ENCODE measurements at regions not wholly inside any gene's neighbourhood (a gene's known extent, or its start where the extent isn't known, plus 50 kb on each side); places are given as distances from the start of the nearest gene placed in this dataset.

GRCh38 chr18:67269206-67269605 lies 247.3 kb downstream of the DSEL start:
- Histone ChIP-seq H3K27me3 (ENCODE audit: insufficient read depth, low read length) (no peaks in the 10 kb centered on the region), H3F3A (ENCODE audit: insufficient read depth, low read length) (no peaks in the 10 kb centered on the region), H3K9me3 (ENCODE audit: low read length) (no peaks in the 10 kb centered on the region), H3K4me2 (ENCODE audit: low read length) (no peak overlapping the region), H3K79me2 (ENCODE audit: insufficient read depth, low read length) (no peaks in the 10 kb centered on the region), H3K36me3 (ENCODE audit: insufficient read depth, low read length) (no peaks in the 10 kb centered on the region), H3K9me2 (ENCODE audit: low read depth, low read length) (no peaks in the 10 kb centered on the region), H2AFZ (ENCODE audit: low read length) (no peak overlapping the region), H3K4me3 (ENCODE audit: low read depth, low read length, poor library complexity, severe bottlenecking) (no peak overlapping the region), H4K20me1 (ENCODE audit: insufficient read depth, low read length) (no peaks in the 10 kb centered on the region), H3K27ac (ENCODE audit: low read depth, low read length, poor library complexity, severe bottlenecking) (no peak overlapping the region), H3K9ac (ENCODE audit: low read length) (no peak overlapping the region), H3K4me1 (ENCODE audit: insufficient read depth, low read length, severe bottlenecking) (no peaks in the 10 kb centered on the region)
- TF ChIP-seq EZH2 (IDR thresholded peaks at IDR 0.05; ENCODE audit: borderline replicate concordance, low read length) (no peak), CTCF (IDR thresholded peaks at IDR 0.05; ENCODE audit: low read length) (no peak)

- Histone ChIP-seq H3K4me2 (ENCODE audit: low read length) (no peak overlapping the region), H3K79me2 (ENCODE audit: insufficient read depth, low read length) (no peaks in the 10 kb centered on the region), H3K4me3 (ENCODE audit: low read depth, low read length, poor library complexity, severe bottlenecking) (no peak overlapping the region), H3K4me1 (ENCODE audit: insufficient read depth, low read length, severe bottlenecking) (no peaks in the 10 kb centered on the region), H3K9me3 (ENCODE audit: low read length) (no peaks in the 10 kb centered on the region), H3K27ac (ENCODE audit: low read depth, low read length, poor library complexity, severe bottlenecking) (no peak overlapping the region), H3K36me3 (ENCODE audit: insufficient read depth, low read length) (no peaks in the 10 kb centered on the region), H3K27me3 (ENCODE audit: insufficient read depth, low read length) (no peaks in the 10 kb centered on the region), H2AFZ (ENCODE audit: low read length) (no peak overlapping the region), H4K20me1 (ENCODE audit: insufficient read depth, low read length) (no peaks in the 10 kb centered on the region), H3K9ac (ENCODE audit: low read length) (no peak overlapping the region), H3K9me2 (ENCODE audit: low read depth, low read length) (no peaks in the 10 kb centered on the region), H3F3A (ENCODE audit: insufficient read depth, low read length) (no peaks in the 10 kb centered on the region)
- no peak for TF ChIP-seq EZH2 (IDR thresholded peaks at IDR 0.05; ENCODE audit: borderline replicate concordance, low read length)
- no peak for TF ChIP-seq CTCF (IDR thresholded peaks at IDR 0.05; ENCODE audit: low read length)
Measured at GRCh38 chr18:67268530-67268929, 248.0 kb downstream of the DSEL start.

GRCh38 chr18:67266246-67267237 lies 250.0 kb downstream of the DSEL start:
- Histone ChIP-seq H3K27me3 (ENCODE audit: insufficient read depth, low read length) (no peaks in the 10 kb centered on the region), H4K20me1 (ENCODE audit: insufficient read depth, low read length) (no peaks in the 10 kb centered on the region), H3K4me1 (ENCODE audit: insufficient read depth, low read length, severe bottlenecking) (no peaks in the 10 kb centered on the region), H3K4me3 (ENCODE audit: low read depth, low read length, poor library complexity, severe bottlenecking) (no peak overlapping the region), H2AFZ (ENCODE audit: low read length) (no peak overlapping the region), H3K79me2 (ENCODE audit: insufficient read depth, low read length) (no peaks in the 10 kb centered on the region), H3K9me2 (ENCODE audit: low read depth, low read length) (no peaks in the 10 kb centered on the region), H3K4me2 (ENCODE audit: low read length) (no peak overlapping the region), H3K9ac (ENCODE audit: low read length) (no peak overlapping the region), H3F3A (ENCODE audit: insufficient read depth, low read length) (no peaks in the 10 kb centered on the region), H3K36me3 (ENCODE audit: insufficient read depth, low read length) (no peaks in the 10 kb centered on the region), H3K9me3 (ENCODE audit: low read length) (no peaks in the 10 kb centered on the region), H3K27ac (ENCODE audit: low read depth, low read length, poor library complexity, severe bottlenecking) (no peak overlapping the region)
- TF ChIP-seq EZH2 (IDR thresholded peaks at IDR 0.05; ENCODE audit: borderline replicate concordance, low read length), result no peak
- TF ChIP-seq CTCF (IDR thresholded peaks at IDR 0.05; ENCODE audit: low read length), result no peak
